GM12878 (cell line): ENCODE measurements at regions not wholly inside any gene's neighbourhood (a gene's known extent, or its start where the extent isn't known, plus 50 kb on each side); places are given as distances from the start of the nearest gene placed in this dataset.

ENCODE experiments used
- CEBPB ChIP-seq, 2 experiments: fragments of 150-350 bp in 1 of 2; IDR thresholded peaks; 2 replicates each; pipeline ENCODE4 v1.6.1; 2012 to 2014; ENCODE audit warnings: low read depth in 2 of 2, low read length in 2 of 2, borderline replicate concordance in 1 of 2, inconsistent platforms in 1 of 2
- EZH2 ChIP-seq: IDR thresholded peaks from 2 replicates; pipeline ENCODE4 v1.6.1; 2012; ENCODE audit warnings: low read depth, mild to moderate bottlenecking, control low read depth, inconsistent platforms, low read length, borderline replicate concordance; ENCODE audit not compliant: control insufficient read depth
- HDAC2 ChIP-seq: fragments of 200-600 bp; sonication (generic); IDR thresholded peaks from 2 replicates; pipeline ENCODE4 v1.6.1; 2017
- POLR2A ChIP-seq: IDR thresholded peaks from 2 replicates; pipeline ENCODE4 v1.6.1; 2011; ENCODE audit warnings: low read depth, mild to moderate bottlenecking, low read length
- WRNIP1 ChIP-seq: IDR thresholded peaks from 2 replicates; pipeline ENCODE4 v1.6.1; 2011; ENCODE audit warnings: low read depth, low read length, improper control_type of control experiment, borderline replicate concordance
- ZNF217 ChIP-seq: fragments of 450-650 bp; IDR thresholded peaks from 2 replicates; pipeline ENCODE4 v1.6.1; 2017; ENCODE audit warnings: antibody characterized with exemption, mild to moderate bottlenecking
- ZSCAN29 ChIP-seq: fragments of 450-650 bp; IDR thresholded peaks from 2 replicates; pipeline ENCODE4 v1.6.1; 2017; ENCODE audit warnings: mild to moderate bottlenecking, moderate library complexity
- ZZZ3 ChIP-seq: IDR thresholded peaks from 2 replicates; pipeline ENCODE4 v1.6.1; 2011; ENCODE audit warnings: low read depth; ENCODE audit not compliant: control insufficient read depth, insufficient read length
- TF ChIP-seq, protein P1 (sequence below), 3 experiments: IDR thresholded peaks in 2 of 3; conservative IDR thresholded peaks in 1 of 3; 2 replicates each; pipeline ENCODE4 v1.5.1; 2011; ENCODE audit warnings: low read depth in 3 of 3, low read length in 3 of 3, mild to moderate bottlenecking in 3 of 3, control low read depth in 2 of 3, moderate library complexity in 2 of 3, inconsistent platforms in 1 of 3, mixed read lengths in 1 of 3; ENCODE audit not compliant: control insufficient read depth in 2 of 3, insufficient read depth in 1 of 3; ENCODE audit errors: extremely low read depth in 1 of 3
- TF ChIP-seq, protein P2 (sequence below): IDR thresholded peaks from 2 replicates; pipeline ENCODE4 v1.6.1; 2012; ENCODE audit warnings: low read depth, low read length, improper control_type of control experiment
- TF ChIP-seq, protein P3 (sequence below): IDR thresholded peaks from 2 replicates; pipeline ENCODE4 v1.6.1; 2011; ENCODE audit warnings: borderline replicate concordance, low read depth, mild to moderate bottlenecking, moderate library complexity, low read length; ENCODE audit not compliant: insufficient read depth, poor library complexity, severe bottlenecking

DNA sequence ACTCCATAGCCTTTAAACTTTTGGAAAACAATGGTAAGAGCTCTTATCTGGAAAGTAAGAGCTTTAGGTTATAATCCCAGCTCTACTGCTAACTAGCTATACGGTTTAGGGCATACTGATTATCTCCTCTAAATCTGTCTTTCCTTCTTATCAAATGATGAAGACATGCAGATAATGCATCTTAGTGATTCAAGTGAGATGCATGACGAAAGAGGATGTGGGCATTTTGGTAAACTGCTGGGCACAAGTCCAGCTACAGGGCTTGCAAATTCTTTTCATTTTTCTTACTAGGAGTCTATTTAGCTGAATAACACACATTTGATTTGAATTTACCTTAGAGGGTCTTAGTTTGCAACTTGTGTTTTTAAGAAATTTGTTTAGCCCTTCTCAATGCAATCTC lies 1604.8 kb upstream of the ZEB2 start:
- no peak for TF ChIP-seq ZNF217
- TF ChIP-seq ZZZ3 = no peak
- TF ChIP-seq, protein P1, sequence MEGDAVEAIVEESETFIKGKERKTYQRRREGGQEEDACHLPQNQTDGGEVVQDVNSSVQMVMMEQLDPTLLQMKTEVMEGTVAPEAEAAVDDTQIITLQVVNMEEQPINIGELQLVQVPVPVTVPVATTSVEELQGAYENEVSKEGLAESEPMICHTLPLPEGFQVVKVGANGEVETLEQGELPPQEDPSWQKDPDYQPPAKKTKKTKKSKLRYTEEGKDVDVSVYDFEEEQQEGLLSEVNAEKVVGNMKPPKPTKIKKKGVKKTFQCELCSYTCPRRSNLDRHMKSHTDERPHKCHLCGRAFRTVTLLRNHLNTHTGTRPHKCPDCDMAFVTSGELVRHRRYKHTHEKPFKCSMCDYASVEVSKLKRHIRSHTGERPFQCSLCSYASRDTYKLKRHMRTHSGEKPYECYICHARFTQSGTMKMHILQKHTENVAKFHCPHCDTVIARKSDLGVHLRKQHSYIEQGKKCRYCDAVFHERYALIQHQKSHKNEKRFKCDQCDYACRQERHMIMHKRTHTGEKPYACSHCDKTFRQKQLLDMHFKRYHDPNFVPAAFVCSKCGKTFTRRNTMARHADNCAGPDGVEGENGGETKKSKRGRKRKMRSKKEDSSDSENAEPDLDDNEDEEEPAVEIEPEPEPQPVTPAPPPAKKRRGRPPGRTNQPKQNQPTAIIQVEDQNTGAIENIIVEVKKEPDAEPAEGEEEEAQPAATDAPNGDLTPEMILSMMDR (IDR thresholded peaks at IDR 0.05 in 2 of 3, conservative IDR thresholded peaks at IDR 0.05 in 1 of 3; ENCODE audit: control insufficient read depth in 2 of 3, extremely low read depth in 1 of 3, insufficient read depth in 1 of 3, low read depth in 3 of 3, low read length in 3 of 3) = no peak
- no peak for TF ChIP-seq HDAC2
- TF ChIP-seq, protein P2, sequence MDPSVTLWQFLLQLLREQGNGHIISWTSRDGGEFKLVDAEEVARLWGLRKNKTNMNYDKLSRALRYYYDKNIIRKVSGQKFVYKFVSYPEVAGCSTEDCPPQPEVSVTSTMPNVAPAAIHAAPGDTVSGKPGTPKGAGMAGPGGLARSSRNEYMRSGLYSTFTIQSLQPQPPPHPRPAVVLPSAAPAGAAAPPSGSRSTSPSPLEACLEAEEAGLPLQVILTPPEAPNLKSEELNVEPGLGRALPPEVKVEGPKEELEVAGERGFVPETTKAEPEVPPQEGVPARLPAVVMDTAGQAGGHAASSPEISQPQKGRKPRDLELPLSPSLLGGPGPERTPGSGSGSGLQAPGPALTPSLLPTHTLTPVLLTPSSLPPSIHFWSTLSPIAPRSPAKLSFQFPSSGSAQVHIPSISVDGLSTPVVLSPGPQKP = no peak
- TF ChIP-seq, protein P3, sequence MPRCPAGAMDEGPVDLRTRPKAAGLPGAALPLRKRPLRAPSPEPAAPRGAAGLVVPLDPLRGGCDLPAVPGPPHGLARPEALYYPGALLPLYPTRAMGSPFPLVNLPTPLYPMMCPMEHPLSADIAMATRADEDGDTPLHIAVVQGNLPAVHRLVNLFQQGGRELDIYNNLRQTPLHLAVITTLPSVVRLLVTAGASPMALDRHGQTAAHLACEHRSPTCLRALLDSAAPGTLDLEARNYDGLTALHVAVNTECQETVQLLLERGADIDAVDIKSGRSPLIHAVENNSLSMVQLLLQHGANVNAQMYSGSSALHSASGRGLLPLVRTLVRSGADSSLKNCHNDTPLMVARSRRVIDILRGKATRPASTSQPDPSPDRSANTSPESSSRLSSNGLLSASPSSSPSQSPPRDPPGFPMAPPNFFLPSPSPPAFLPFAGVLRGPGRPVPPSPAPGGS = no peak
- no peak for TF ChIP-seq EZH2
- no peak for TF ChIP-seq CEBPB (IDR thresholded peaks at IDR 0.05; ENCODE audit: borderline replicate concordance in 1 of 2, low read depth in 2 of 2, low read length in 2 of 2)
- TF ChIP-seq ZSCAN29 = no peak
- no peak for TF ChIP-seq POLR2A
- no peak for TF ChIP-seq WRNIP1
